ENCODE measurements at regions not wholly inside any gene's neighbourhood (a gene's known extent, or its start where the extent isn't known, plus 50 kb on each side); places are given as distances from the start of the nearest gene placed in this dataset.

DNA sequence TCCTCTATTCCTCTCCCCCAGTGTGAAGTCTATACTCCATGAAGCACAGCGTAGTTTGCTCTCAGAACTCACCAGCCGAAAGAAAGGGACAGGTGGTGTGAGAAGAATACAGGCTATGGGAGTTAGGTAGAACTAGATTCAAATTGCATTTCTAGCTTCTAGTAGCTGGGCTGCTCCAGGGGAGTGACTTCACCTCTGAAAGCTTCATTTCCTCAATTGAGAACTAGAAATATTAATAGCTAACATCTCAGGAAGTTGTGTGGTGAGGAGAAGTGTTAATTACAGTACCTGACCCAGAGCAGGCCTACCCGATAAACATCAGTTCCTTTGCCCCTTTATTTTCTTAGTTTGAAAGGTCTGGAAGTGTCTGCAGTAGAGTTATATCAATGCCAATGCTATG, 484.7 kb upstream of the TENM4 start:
- no peak for ATAC-seq (ENCODE audit: insufficient read depth, low FRiP score)
- 83 to 85% methylated on average over 3 of the region's 3 CpGs for WGBS, 2 donors
- no peaks in the 10 kb centered on the region for H3K36me3 ChIP-seq (ENCODE audit: control insufficient read depth in 4 of 4, insufficient read depth in 4 of 4, low read length in 4 of 4)

DNA sequence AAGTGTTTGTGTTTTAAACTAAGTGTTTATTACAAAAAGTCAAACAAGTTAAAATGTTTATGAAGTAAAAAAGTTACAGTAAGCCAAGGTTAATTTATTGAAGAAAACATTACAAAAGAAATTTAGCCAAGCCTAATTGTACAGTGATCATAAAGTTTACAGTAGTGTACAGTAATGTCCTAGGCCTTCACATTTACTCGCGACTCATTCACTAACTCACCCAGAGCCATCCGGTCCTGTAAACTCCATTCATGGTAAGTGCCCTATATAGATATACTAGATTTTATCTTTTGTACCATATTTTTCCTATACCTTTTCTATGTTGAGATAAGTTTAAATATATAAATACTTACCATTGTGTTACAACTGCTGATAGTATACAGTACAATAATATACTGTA, 481.8 kb upstream of the TENM4 start:
- ATAC-seq (ENCODE audit: insufficient read depth, low FRiP score) (no peak), DNase-seq (no peak)
- no peak overlapping the region for H3K4me3 ChIP-seq
- no peak for TF ChIP-seq CTCF (IDR thresholded peaks at IDR 0.05; ENCODE audit: control extremely low read depth, extremely low read depth)
- no peaks in the 10 kb centered on the region for H3K27me3 ChIP-seq (ENCODE audit: control insufficient read depth in 3 of 3, insufficient read depth in 3 of 3, low read length in 2 of 3)
- H3K4me1 ChIP-seq (ENCODE audit: control insufficient read depth in 5 of 5, insufficient read depth in 5 of 5, low read length in 5 of 5): no peaks in the 10 kb centered on the region
- H3K36me3 ChIP-seq (ENCODE audit: control insufficient read depth in 4 of 4, insufficient read depth in 4 of 4, low read length in 4 of 4): no peaks in the 10 kb centered on the region
- H3K9ac ChIP-seq (ENCODE audit: insufficient read depth in 1 of 2, low read length in 2 of 2): no peak overlapping the region
- no peaks in the 10 kb centered on the region for H3K9me3 ChIP-seq (ENCODE audit: control insufficient read depth in 4 of 4, insufficient read depth in 3 of 4, low read length in 3 of 4)
- 89 to 96% methylated on average over 3 of the region's 3 CpGs for WGBS, 2 donors
- H3K27ac ChIP-seq (ENCODE audit: low read depth in 1 of 2, low read length in 1 of 2): no peak overlapping the region

More for the DNA sequence above, 484.7 kb upstream of the TENM4 start:
- Histone ChIP-seq H3K4me3 (no peak overlapping the region), H3K4me1 (ENCODE audit: control insufficient read depth in 5 of 5, insufficient read depth in 5 of 5, low read length in 5 of 5) (no peaks in the 10 kb centered on the region), H3K27ac (ENCODE audit: low read depth in 1 of 2, low read length in 1 of 2) (no peak overlapping the region), H3K9ac (ENCODE audit: insufficient read depth in 1 of 2, low read length in 2 of 2) (no peak overlapping the region), H3K9me3 (ENCODE audit: control insufficient read depth in 4 of 4, insufficient read depth in 3 of 4, low read length in 3 of 4) (no peaks in the 10 kb centered on the region), H3K27me3 (ENCODE audit: control insufficient read depth in 3 of 3, insufficient read depth in 3 of 3, low read length in 2 of 3) (no peaks in the 10 kb centered on the region)
- no peak for DNase-seq
- TF ChIP-seq CTCF (IDR thresholded peaks at IDR 0.05; ENCODE audit: control extremely low read depth, extremely low read depth): no peak

DNA sequence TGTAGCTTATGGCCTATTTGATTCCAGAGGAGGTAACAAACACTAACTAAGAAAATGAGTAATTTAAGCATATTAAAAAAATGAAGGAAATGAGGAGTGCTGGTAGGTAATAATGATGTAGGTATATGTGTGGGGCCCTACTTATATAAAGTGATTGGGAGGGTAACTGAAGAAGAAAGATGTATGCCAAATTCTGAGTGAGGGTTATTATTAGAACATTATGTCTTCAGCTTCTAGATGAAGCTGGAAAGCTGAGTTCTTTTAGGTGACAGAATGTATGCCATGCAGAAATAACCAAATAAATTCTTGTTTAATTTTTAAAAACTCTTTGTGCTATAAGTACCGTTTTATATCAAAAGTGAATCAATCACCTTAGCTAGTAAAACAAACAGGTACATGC, 479.6 kb upstream of the TENM4 start:
- 91 to 96% methylated on average over 1 of the region's 1 CpG for WGBS, 2 donors
- no peaks in the 10 kb centered on the region for H3K27me3 ChIP-seq (ENCODE audit: control insufficient read depth in 3 of 3, insufficient read depth in 3 of 3, low read length in 2 of 3)
- ATAC-seq (ENCODE audit: insufficient read depth, low FRiP score) (no peak), DNase-seq (no peak)
- no peak overlapping the region for H3K27ac ChIP-seq (ENCODE audit: low read depth in 1 of 2, low read length in 1 of 2)
- no peaks in the 10 kb centered on the region for H3K4me1 ChIP-seq (ENCODE audit: control insufficient read depth in 5 of 5, insufficient read depth in 5 of 5, low read length in 5 of 5)
- no peak overlapping the region for H3K4me3 ChIP-seq
- H3K9ac ChIP-seq (ENCODE audit: insufficient read depth in 1 of 2, low read length in 2 of 2): no peak overlapping the region
- H3K36me3 ChIP-seq (ENCODE audit: control insufficient read depth in 4 of 4, insufficient read depth in 4 of 4, low read length in 4 of 4): no peaks in the 10 kb centered on the region
- no peak for TF ChIP-seq CTCF (IDR thresholded peaks at IDR 0.05; ENCODE audit: control extremely low read depth, extremely low read depth)
- H3K9me3 ChIP-seq (ENCODE audit: control insufficient read depth in 4 of 4, insufficient read depth in 3 of 4, low read length in 3 of 4): no peaks in the 10 kb centered on the region

GRCh38 chr11:79919350-79919749, 478.5 kb upstream of the TENM4 start:
- Histone ChIP-seq H3K9me3 (ENCODE audit: control insufficient read depth in 4 of 4, insufficient read depth in 3 of 4, low read length in 3 of 4) (no peaks in the 10 kb centered on the region), H3K9ac (ENCODE audit: insufficient read depth in 1 of 2, low read length in 2 of 2) (no peak overlapping the region), H3K4me1 (ENCODE audit: control insufficient read depth in 5 of 5, insufficient read depth in 5 of 5, low read length in 5 of 5) (no peaks in the 10 kb centered on the region), H3K4me3 (no peak overlapping the region), H3K27me3 (ENCODE audit: control insufficient read depth in 3 of 3, insufficient read depth in 3 of 3, low read length in 2 of 3) (no peaks in the 10 kb centered on the region), H3K36me3 (ENCODE audit: control insufficient read depth in 4 of 4, insufficient read depth in 4 of 4, low read length in 4 of 4) (no peaks in the 10 kb centered on the region), H3K27ac (ENCODE audit: low read depth in 1 of 2, low read length in 1 of 2) (no peak overlapping the region)
- DNase-seq (no peak), ATAC-seq (ENCODE audit: insufficient read depth, low FRiP score) (no peak)
- TF ChIP-seq CTCF (IDR thresholded peaks at IDR 0.05; ENCODE audit: control extremely low read depth, extremely low read depth): no peak

All from lung (tissue), 11 donors.